Smooth muscle cell (in vitro differentiated cells): ENCODE measurements at regions not wholly inside any gene's neighbourhood (a gene's known extent, or its start where the extent isn't known, plus 50 kb on each side); places are given as distances from the start of the nearest gene placed in this dataset.

Experiments used
- DNase-seq: peaks from one replicate; lab custom pipeline; 2025; ENCODE audit not compliant: unreplicated experiment; lab: John Stamatoyannopoulos, UW
- H2AFZ ChIP-seq: fragments of 200-600 bp; sonication (generic); 2 replicates; pipeline ENCODE4 v1.6.0; 2016; ENCODE audit warnings: antibody characterized with exemption, low read depth, mild to moderate bottlenecking
- H3F3A ChIP-seq: fragments of 200-600 bp; sonication (generic); 2 replicates; pipeline ENCODE4 v1.6.0; 2017; ENCODE audit warnings: antibody characterized with exemption, low read depth
- H3K27ac ChIP-seq: fragments of 200-600 bp; sonication (generic); 2 replicates; pipeline ENCODE4 v1.5.1; 2016; ENCODE audit warnings: low read depth, mild to moderate bottlenecking
- H3K27me3 ChIP-seq: fragments of 200-600 bp; sonication (generic); 2 replicates; pipeline ENCODE4 v1.6.1; 2016; ENCODE audit warnings: low read depth, mild to moderate bottlenecking
- H3K36me3 ChIP-seq: fragments of 200-600 bp; sonication (generic); 2 replicates; pipeline ENCODE4 v1.5.1; 2016; ENCODE audit warnings: low read depth
- H3K4me1 ChIP-seq: fragments of 200-600 bp; sonication (generic); 2 replicates; pipeline ENCODE4 v1.5.1; 2016; ENCODE audit warnings: low read depth
- H3K4me2 ChIP-seq: fragments of 200-600 bp; sonication (generic); 2 replicates; pipeline ENCODE4 v1.6.0; 2016; ENCODE audit warnings: mild to moderate bottlenecking
- H3K4me3 ChIP-seq: fragments of 200-600 bp; sonication (generic); 2 replicates; pipeline ENCODE4 v1.5.1; 2016; ENCODE audit warnings: mild to moderate bottlenecking
- H3K79me2 ChIP-seq: fragments of 200-600 bp; sonication (generic); 2 replicates; pipeline ENCODE4 v1.6.0; 2016; ENCODE audit warnings: low read depth, mild to moderate bottlenecking
- H3K9ac ChIP-seq: fragments of 200-600 bp; sonication (generic); 2 replicates; pipeline ENCODE4 v1.6.0; 2016; ENCODE audit warnings: low read depth
- H3K9me3 ChIP-seq: fragments of 200-600 bp; sonication (generic); replicated peaks from 2 replicates; pipeline ENCODE4 v1.5.1; 2016; ENCODE audit warnings: low read depth
- H4K20me1 ChIP-seq: fragments of 200-600 bp; sonication (generic); 2 replicates; pipeline ENCODE4 v1.6.0; 2016; ENCODE audit warnings: low read depth
- WGBS: methylation state at CpG from one replicate; pipeline ENCODE4 v1.1.7; 2016; ENCODE audit warnings: low lambda C conversion rate; 5-methylcytosine and 5-hydroxymethylcytosine counted together
- TF ChIP-seq, protein P1 (sequence below): fragments of 200-600 bp; sonication (generic); IDR thresholded peaks from 2 replicates; pipeline ENCODE4 v1.5.1; 2017; ENCODE audit warnings: borderline replicate concordance, mild to moderate bottlenecking, antibody characterized with exemption; ENCODE audit not compliant: insufficient read depth, poor library complexity, severe bottlenecking

DNA sequence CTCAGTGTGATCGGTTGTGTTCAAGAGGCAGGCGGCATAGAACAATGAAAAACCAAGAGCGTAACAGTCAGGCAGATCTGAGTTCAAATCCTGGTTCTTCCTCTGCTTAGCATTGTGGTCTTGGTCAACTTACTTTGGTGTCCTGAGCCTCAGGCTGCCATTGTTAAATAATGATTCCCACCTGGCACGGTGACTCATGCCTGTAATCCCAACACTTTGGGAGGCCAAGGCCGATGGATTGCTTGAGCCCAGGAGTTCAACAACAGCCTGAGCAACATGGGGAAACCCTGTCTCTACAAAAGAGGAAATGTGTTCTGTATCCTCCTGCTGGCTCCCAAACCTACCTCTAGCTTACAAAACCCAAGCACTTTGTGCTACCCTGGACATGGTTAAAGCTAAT is 129.0 kb upstream of the STX18 start:
- Histone ChIP-seq H3K4me3 (no peak overlapping the region), H3K79me2 (no peaks in the 10 kb centered on the region), H3K4me2 (no peak overlapping the region), H3K9ac (no peak overlapping the region), H3K27ac (no peak overlapping the region), H3K9me3 (no peaks in the 10 kb centered on the region), H2AFZ (no peak overlapping the region), H3F3A (peaks cover 15% of the 10 kb centered on the region), H3K27me3 (no peaks in the 10 kb centered on the region), H3K36me3 (no peaks in the 10 kb centered on the region), H3K4me1 (peaks cover 28% of the 10 kb centered on the region), H4K20me1 (no peaks in the 10 kb centered on the region)
- TF ChIP-seq, protein P1, sequence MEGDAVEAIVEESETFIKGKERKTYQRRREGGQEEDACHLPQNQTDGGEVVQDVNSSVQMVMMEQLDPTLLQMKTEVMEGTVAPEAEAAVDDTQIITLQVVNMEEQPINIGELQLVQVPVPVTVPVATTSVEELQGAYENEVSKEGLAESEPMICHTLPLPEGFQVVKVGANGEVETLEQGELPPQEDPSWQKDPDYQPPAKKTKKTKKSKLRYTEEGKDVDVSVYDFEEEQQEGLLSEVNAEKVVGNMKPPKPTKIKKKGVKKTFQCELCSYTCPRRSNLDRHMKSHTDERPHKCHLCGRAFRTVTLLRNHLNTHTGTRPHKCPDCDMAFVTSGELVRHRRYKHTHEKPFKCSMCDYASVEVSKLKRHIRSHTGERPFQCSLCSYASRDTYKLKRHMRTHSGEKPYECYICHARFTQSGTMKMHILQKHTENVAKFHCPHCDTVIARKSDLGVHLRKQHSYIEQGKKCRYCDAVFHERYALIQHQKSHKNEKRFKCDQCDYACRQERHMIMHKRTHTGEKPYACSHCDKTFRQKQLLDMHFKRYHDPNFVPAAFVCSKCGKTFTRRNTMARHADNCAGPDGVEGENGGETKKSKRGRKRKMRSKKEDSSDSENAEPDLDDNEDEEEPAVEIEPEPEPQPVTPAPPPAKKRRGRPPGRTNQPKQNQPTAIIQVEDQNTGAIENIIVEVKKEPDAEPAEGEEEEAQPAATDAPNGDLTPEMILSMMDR = no peak
- WGBS = 63% methylated on average over 5 of the region's 5 CpGs
- DNase-seq = no peak

DNA sequence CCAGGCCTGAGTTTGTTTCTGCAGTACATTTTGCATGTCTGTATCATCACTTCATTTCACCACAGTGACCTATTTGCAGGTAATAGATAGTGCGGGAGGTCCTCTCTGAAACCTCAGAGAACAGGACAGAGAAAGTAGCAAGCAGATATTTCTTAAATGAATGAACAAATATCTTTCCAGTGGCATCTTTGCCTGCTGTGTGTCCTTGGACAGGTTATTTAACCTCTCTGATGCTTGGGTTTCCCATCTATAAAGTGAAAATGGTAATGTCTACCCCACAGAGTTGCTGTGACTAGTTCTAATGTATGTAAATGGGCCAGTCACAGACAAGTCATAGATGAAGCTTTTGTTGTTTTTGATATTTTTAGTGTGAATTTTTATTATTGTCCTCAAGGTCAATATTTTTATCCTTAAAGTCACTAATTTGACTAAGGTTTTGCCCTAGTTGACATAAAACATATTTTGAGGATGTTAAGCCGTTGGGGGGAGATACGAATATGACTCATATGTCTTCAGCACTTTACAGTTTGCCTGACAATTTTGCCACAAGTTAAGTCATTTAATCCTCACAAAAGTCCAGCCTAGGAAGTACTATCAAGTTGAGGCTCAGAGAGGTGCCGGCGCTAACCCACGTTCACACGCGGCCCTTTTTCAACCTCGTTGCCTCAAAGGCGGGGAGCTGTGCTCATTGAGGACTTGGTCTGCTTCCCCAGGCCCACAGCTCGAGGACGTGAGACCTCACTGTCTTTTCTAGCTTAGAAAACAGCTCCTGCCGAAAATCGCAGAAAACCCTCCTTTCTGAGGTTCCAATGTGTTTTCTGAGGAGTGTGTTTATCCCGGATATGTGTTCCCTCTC is 126.7 kb upstream of the STX18 start:
- Histone ChIP-seq H3K27me3 (no peaks in the 10 kb centered on the region), H3K27ac (peak overlapping the region; percentile 49), H3K4me1 (peaks cover 31% of the 10 kb centered on the region), H3K4me2 (peak overlapping the region; percentile 81), H4K20me1 (no peaks in the 10 kb centered on the region), H3K36me3 (no peaks in the 10 kb centered on the region), H3K9me3 (no peaks in the 10 kb centered on the region), H3K4me3 (no peak overlapping the region), H3K9ac (no peak overlapping the region), H3F3A (peaks cover 15% of the 10 kb centered on the region), H2AFZ (no peak overlapping the region), H3K79me2 (no peaks in the 10 kb centered on the region)
- TF ChIP-seq, protein P1 = no peak
- no peak for DNase-seq
- WGBS = 21% methylated on average over 15 of the region's 15 CpGs

DNA sequence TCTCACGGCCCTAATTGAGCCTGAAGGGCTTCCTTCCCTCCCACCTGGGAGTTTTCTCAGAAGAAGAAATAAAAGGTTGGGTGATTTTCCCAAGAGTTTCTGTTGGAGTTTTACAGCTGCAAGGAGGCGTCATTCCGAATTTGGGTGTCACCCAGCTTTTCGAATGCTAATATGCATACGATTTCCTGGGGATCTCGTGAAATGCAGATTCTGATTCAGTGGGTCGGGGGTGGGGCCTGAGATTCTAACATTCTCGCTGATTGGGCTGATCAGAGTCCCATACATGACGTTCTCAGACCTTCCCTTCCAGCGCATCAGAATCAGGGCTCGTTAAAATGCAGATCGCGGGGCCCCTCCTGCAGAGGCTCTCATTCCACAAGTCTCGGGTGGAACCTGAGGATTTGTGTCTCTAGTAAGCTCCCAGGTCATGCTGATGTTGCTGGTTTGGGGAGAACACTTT is 125.8 kb upstream of the STX18 start:
- no peaks in the 10 kb centered on the region for H3K9me3 ChIP-seq
- no peaks in the 10 kb centered on the region for H3K36me3 ChIP-seq
- no peak for DNase-seq
- WGBS = 5% methylated on average over 14 of the region's 14 CpGs
- peaks cover 12% of the 10 kb centered on the region for H3F3A ChIP-seq
- peak overlapping the region; percentile 6 for H3K4me3 ChIP-seq
- no peak overlapping the region for H3K9ac ChIP-seq
- no peaks in the 10 kb centered on the region for H3K79me2 ChIP-seq
- peaks cover 31% of the 10 kb centered on the region for H3K4me1 ChIP-seq
- H4K20me1 ChIP-seq = no peaks in the 10 kb centered on the region
- H3K4me2 ChIP-seq = peak overlapping the region; percentile 81
- H3K27me3 ChIP-seq = no peaks in the 10 kb centered on the region
- TF ChIP-seq, protein P1 = no peak
- H2AFZ ChIP-seq = no peak overlapping the region
- H3K27ac ChIP-seq = no peak overlapping the region
